Heart left ventricle (tissue), 13 donors: ENCODE measurements at regions not wholly inside any gene's neighbourhood (a gene's known extent, or its start where the extent isn't known, plus 50 kb on each side); places are given as distances from the start of the nearest gene placed in this dataset.

Experiments used
- CTCF ChIP-seq, 12 donors: fragments of 200-600 bp; sonication (generic) in 4 of 12; IDR thresholded peaks; one replicate each; pipeline versions ENCODE4 v1.5.0 to v1.8.0; 2018 to 2022; ENCODE audit warnings: antibody characterized with exemption in 12 of 12, mild to moderate bottlenecking in 5 of 12
- POLR2A ChIP-seq, 2 donors: fragments of 450-650 bp; IDR thresholded peaks; one replicate each; pipeline ENCODE4 v1.6.1; 2017; ENCODE audit warnings: antibody characterized with exemption in 2 of 2, mild to moderate bottlenecking in 2 of 2, moderate library complexity in 2 of 2
- donor health status: ischemic (EF 13 %, LVEDD 7.1; RV severe dilation, severe dysfunction).
- donor health status: DM: no; HTN: yes; CAD: no.
- donor health status: DM: no; HTN: no; CAD: no.
- donor health status: ischemic (EF 25% LVEDD 6.9; RV normal size, moderate dysfunction).
- donor health status: ischemic (EF 25% LVEDD 5.7; RV mildly dilated, moderate dysfunction).
- donor health status: ischemic (EF 35%, LVEDD 5.7; RV mildly dilated, moderate dysfunction).
- donor health status: nonischemic (EF 11% LVEDD 7.7; RV severe dilation, severe dysfunction).
- donor health status: DM: yes; HTN: yes; CAD: no.
- donor health status: PGD.
- donor health status: ischemic (EF 29% LVEDD 5.4; RV normal size, mild dysfunction).
- donor health status: nonischemic (EF 23%, LVEDD 6.1; RV moderate dilation, normal function).

GRCh38 chr21:33174756-33175155 is 55.0 kb upstream of the IFNAR2 start:
- no peak for TF ChIP-seq POLR2A (IDR thresholded peaks at IDR 0.05)
- TF ChIP-seq CTCF (IDR thresholded peaks at IDR 0.05): no peak
